K562 (cell line): ENCODE measurements at regions not wholly inside any gene's neighbourhood (a gene's known extent, or its start where the extent isn't known, plus 50 kb on each side); places are given as distances from the start of the nearest gene placed in this dataset.

Experiments used
- ATAC-seq: fragments of 200-7000 bp; cut with Tn5 transposase; 3 replicates; pipeline ENCODE4 v1.9.1; 2020; ENCODE audit warnings: moderate library complexity
- BruUV-seq: library from RNA; stranded (reverse); fragments of 400-500 nt; replicated peaks from 2 replicates; lab custom pipeline; 2021; lab: Mats Ljungman, UMichigan
- CTCF ChIA-PET: fragments of 300-600 bp; formaldehyde crosslinking; extraction: SDS; loops from one replicate; lab custom pipeline; 2021; ENCODE audit warnings: low intra/inter-chr PET ratio; lab: Yijun Ruan, JAX
- POLR2A ChIA-PET: fragments of 300-600, 350-650 bp; sonication (Branson Sonifier 250); formaldehyde crosslinking; extraction: SDS; loops from one replicate; lab custom pipeline; 2021; ENCODE audit warnings: antibody characterized with exemption, inconsistent platforms; lab: Yijun Ruan, JAX
- DNase-seq, 4 experiments: peaks; one replicate each; pipeline versions ENCODE4 v3.0.0 to v3.0.0-alpha.2; 2011 to 2018; ENCODE audit warnings: low spot score in 3 of 4, mixed read lengths in 3 of 4; ENCODE audit errors: extremely low read depth in 1 of 4
- FAIRE-seq: peaks from 2 replicates; lab custom pipeline; 2011; peaks lifted over from hg19 to GRCh38; lab: Jason Lieb, UNC
- H2AFZ ChIP-seq: 2 replicates; pipeline ENCODE4 v1.6.0; 2011; ENCODE audit warnings: low read depth, low read length, control low read depth, inconsistent platforms
- H3K27ac ChIP-seq: fragments of 200-600 bp; 3 replicates; pipeline ENCODE4 v1.8.0; 2011; ENCODE audit warnings: low read depth, mild to moderate bottlenecking, control low read depth, inconsistent platforms, low read length, moderate library complexity, mixed read lengths; ENCODE audit errors: extremely low read depth
- H3K27me3 ChIP-seq, 2 experiments: fragments of 300-600 bp in 1 of 2; 2 replicates in 1 of 2; 3 replicates in 1 of 2; pipeline versions ENCODE4 v1.6.0 to v1.8.0; 2011; ENCODE audit warnings: inconsistent platforms in 2 of 2, low read length in 2 of 2, mild to moderate bottlenecking in 1 of 2, mixed read lengths in 1 of 2, moderate library complexity in 1 of 2; ENCODE audit not compliant: control insufficient read depth in 2 of 2, insufficient read depth in 2 of 2
- H3K36me3 ChIP-seq: fragments of 300-600 bp; 3 replicates; pipeline ENCODE4 v1.8.0; 2011; ENCODE audit warnings: mild to moderate bottlenecking, low read length, inconsistent platforms; ENCODE audit not compliant: control insufficient read depth, insufficient read depth
- H3K4me1 ChIP-seq, 2 experiments: fragments of 200-600 bp in 1 of 2; replicated peaks in 1 of 2; 2 replicates in 1 of 2; 3 replicates in 1 of 2; pipeline versions ENCODE4 v1.5.1 to v1.8.0; 2011; ENCODE audit warnings: inconsistent platforms in 2 of 2, low read length in 2 of 2, mild to moderate bottlenecking in 1 of 2, mixed read lengths in 1 of 2, moderate library complexity in 1 of 2; ENCODE audit not compliant: control insufficient read depth in 2 of 2, insufficient read depth in 2 of 2
- H3K4me2 ChIP-seq: 2 replicates; pipeline ENCODE4 v1.6.1; 2011; ENCODE audit warnings: low read length, control low read depth, inconsistent platforms, mixed read lengths; ENCODE audit not compliant: insufficient read depth
- H3K4me3 ChIP-seq: fragments of 200-600 bp; sonication (generic), shearing (Covaris generic); 2 replicates; pipeline ENCODE4 v1.5.1; 2016; ENCODE audit warnings: control low read depth, inconsistent platforms
- H3K79me2 ChIP-seq: fragments of 200-600 bp; 3 replicates; pipeline ENCODE4 v1.8.0; 2011; ENCODE audit warnings: low read length, inconsistent platforms; ENCODE audit not compliant: control insufficient read depth, insufficient read depth
- H3K9ac ChIP-seq, 2 experiments: 2 replicates each; pipeline versions ENCODE4 v1.6.0 to v1.6.1; 2011; ENCODE audit warnings: low read depth in 2 of 2, low read length in 2 of 2, control low read depth in 1 of 2, inconsistent platforms in 1 of 2, mild to moderate bottlenecking in 1 of 2, mixed read lengths in 1 of 2; ENCODE audit not compliant: insufficient read depth in 1 of 2
- H3K9me1 ChIP-seq: one replicate; pipeline ENCODE4 v1.6.0; 2011; ENCODE audit warnings: inconsistent platforms, mild to moderate bottlenecking, low read length, moderate library complexity; ENCODE audit not compliant: control insufficient read depth, insufficient read depth
- H3K9me3 ChIP-seq: replicated peaks from 2 replicates; pipeline ENCODE4 v1.5.1; 2011; ENCODE audit warnings: low read depth, low read length, inconsistent platforms; ENCODE audit not compliant: control insufficient read depth, insufficient read depth
- H4K20me1 ChIP-seq: replicated peaks from 2 replicates; pipeline ENCODE4 v1.6.1; 2011; ENCODE audit warnings: low read length, inconsistent platforms, mixed read lengths; ENCODE audit not compliant: control insufficient read depth, insufficient read depth
- ATF7 ChIP-seq: fragments of 450-650 bp; IDR thresholded peaks from 2 replicates; pipeline ENCODE4 v1.7.1; 2014; ENCODE audit warnings: mild to moderate bottlenecking, moderate library complexity
- EWSR1 ChIP-seq: fragments of 450-650 bp; IDR thresholded peaks from 2 replicates; pipeline ENCODE4 v1.6.1; 2018; ENCODE audit warnings: borderline replicate concordance, mild to moderate bottlenecking, low read depth, moderate library complexity; ENCODE audit not compliant: partially characterized antibody
- PCBP2 ChIP-seq: fragments of 200-400 bp; formaldehyde crosslinking; IDR thresholded peaks from 2 replicates; pipeline ENCODE4 v1.6.1; 2018; ENCODE audit warnings: low read length, low read depth, mild to moderate bottlenecking, moderate library complexity; ENCODE audit not compliant: poor library complexity, severe bottlenecking
- PTBP1 ChIP-seq: fragments of 200-400 bp; formaldehyde crosslinking; IDR thresholded peaks from 2 replicates; pipeline ENCODE4 v1.6.1; 2017; ENCODE audit warnings: low read depth, low read length
- TCF3 ChIP-seq: sonication (generic); formaldehyde crosslinking; IDR thresholded peaks from 2 replicates; pipeline ENCODE4 v1.4.0; 2020; ENCODE audit warnings: mild to moderate bottlenecking, missing genetic modification reagents
- U2AF2 ChIP-seq: fragments of 200-400 bp; formaldehyde crosslinking; optimal IDR thresholded peaks from 2 replicates; pipeline ENCODE3; 2017; ENCODE audit warnings: low read depth, mild to moderate bottlenecking, low read length
- ZNF583 ChIP-seq: fragments of 250-450 bp; sonication (Bioruptor Pico); IDR thresholded peaks from 2 replicates; pipeline ENCODE4 v1.4.0; 2020
- WGBS: fragments of 100-300 bp; shearing (Covaris generic); methylation state at CpG from one replicate; pipeline ENCODE4 v1.1.6; 2016; ENCODE audit warnings: low coverage, mixed read lengths; ENCODE audit not compliant: insufficient coverage; ENCODE audit errors: missing lambda C conversion rate; 5-methylcytosine and 5-hydroxymethylcytosine counted together
- in situ Hi-C: fragments of 300-500 bp; cut with MboI; formaldehyde crosslinking; loops from 4 replicates; pipeline ENCODE4 v1.15.0; 2018; ENCODE audit warnings: inconsistent platforms, mixed read lengths
- intact Hi-C: fragments of 100-400 bp; cut with micrococcal nuclease; formaldehyde crosslinking; loops from 2 replicates; pipeline ENCODE4 v1.14.2; 2022
- TF ChIP-seq, protein P1 (sequence below): fragments of 450-650 bp; IDR thresholded peaks from 2 replicates; pipeline ENCODE4 v1.7.1; 2018; ENCODE audit warnings: mild to moderate bottlenecking, low read depth; ENCODE audit not compliant: partially characterized antibody
- TF ChIP-seq, protein P2 (sequence below): fragments of 250-450 bp; sonication (Bioruptor Pico); IDR thresholded peaks from 2 replicates; pipeline ENCODE4 v1.5.0; 2021; ENCODE audit warnings: mild to moderate bottlenecking, moderate library complexity
- TF ChIP-seq, protein P3 (sequence below), 2 experiments: fragments of 450-650 bp in 1 of 2; sonication (generic) in 1 of 2; formaldehyde crosslinking in 1 of 2; IDR thresholded peaks in 1 of 2; conservative IDR thresholded peaks in 1 of 2; 2 replicates each; pipeline versions ENCODE4 v1.6.1 to v1.8.1; 2016 to 2023; ENCODE audit warnings: mild to moderate bottlenecking in 2 of 2, moderate library complexity in 2 of 2, inconsistent platforms in 1 of 2, missing genetic modification reagents in 1 of 2

- ATAC-seq (no peak), FAIRE-seq (no peak)
- CTCF ChIA-PET = no interaction called here
Observed at GRCh38 chr2:121121661-121122060, 163.3 kb downstream of the TFCP2L1 start.

GRCh38 chr2:121123268-121123667 is 161.7 kb downstream of the TFCP2L1 start:
- WGBS = 2% methylated on average over 10 of the region's 10 CpGs
- BruUV-seq = no TSS peak
- ATAC-seq = no peak
- no peak for TF ChIP-seq PCBP2
- TF ChIP-seq PTBP1 = no peak
- TF ChIP-seq ZNF583 (CRISPR knock-in tag) = no peak
- TF ChIP-seq, protein P1, sequence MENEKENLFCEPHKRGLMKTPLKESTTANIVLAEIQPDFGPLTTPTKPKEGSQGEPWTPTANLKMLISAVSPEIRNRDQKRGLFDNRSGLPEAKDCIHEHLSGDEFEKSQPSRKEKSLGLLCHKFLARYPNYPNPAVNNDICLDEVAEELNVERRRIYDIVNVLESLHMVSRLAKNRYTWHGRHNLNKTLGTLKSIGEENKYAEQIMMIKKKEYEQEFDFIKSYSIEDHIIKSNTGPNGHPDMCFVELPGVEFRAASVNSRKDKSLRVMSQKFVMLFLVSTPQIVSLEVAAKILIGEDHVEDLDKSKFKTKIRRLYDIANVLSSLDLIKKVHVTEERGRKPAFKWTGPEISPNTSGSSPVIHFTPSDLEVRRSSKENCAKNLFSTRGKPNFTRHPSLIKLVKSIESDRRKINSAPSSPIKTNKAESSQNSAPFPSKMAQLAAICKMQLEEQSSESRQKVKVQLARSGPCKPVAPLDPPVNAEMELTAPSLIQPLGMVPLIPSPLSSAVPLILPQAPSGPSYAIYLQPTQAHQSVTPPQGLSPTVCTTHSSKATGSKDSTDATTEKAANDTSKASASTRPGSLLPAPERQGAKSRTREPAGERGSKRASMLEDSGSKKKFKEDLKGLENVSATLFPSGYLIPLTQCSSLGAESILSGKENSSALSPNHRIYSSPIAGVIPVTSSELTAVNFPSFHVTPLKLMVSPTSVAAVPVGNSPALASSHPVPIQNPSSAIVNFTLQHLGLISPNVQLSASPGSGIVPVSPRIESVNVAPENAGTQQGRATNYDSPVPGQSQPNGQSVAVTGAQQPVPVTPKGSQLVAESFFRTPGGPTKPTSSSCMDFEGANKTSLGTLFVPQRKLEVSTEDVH = no peak
- no peak for TF ChIP-seq EWSR1
- TF ChIP-seq, protein P2, sequence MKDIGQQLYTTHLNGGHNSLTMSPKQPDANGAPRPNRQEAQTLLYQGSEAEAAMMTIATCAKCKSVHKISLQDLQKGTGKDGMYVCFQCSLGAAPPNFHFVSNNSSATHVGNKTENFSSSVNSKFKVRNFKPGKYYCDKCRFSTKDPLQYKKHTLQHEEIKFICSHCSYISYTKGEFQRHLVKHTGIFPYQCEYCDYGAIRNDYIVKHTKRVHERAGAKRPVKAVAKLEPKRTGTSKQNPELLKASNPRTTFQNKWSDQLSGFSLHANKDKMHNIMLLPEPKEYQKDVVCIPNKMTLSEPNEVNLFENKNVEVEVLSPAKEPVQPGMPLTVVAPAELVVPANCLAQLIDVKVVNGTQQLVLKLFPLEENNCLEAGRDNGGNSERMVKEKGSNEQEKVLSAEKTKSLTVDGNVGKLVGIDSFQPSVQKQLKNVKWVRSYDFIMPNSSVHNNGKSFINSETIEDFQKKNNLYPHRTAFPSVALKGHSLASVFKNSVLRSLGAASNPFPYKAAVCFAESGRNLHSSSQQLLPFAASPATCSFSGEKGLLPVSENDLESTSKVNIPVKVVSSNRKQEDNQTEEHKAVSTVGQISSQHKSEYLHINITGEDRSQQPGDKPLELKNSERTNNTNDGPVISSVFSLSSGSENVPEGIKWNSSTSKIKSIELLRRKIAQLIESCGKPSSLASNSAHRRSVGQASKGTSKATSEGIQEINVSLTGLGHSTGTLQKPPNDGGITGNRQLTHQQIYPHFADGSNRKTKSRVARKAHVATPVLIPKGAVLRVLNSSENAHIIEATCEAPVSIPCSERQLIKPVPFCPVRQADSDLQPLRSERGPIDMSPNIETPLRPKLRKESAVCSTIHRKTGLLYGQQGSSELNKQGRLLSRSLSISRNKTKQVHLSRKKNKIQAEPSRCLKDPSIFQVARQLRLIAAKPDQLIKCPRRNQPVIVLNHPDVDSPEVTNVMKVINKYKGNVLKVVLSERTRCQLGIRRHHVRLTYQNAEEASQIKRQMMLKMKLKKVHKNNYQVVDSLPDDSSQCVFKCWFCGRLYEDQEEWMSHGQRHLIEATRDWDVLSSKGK (CRISPR knock-in tag) = no peak

More at GRCh38 chr2:121121661-121122060, 163.3 kb downstream of the TFCP2L1 start:
- Histone ChIP-seq H3K9me3 (no peaks in the 10 kb centered on the region; the same call in 1 of the 2 replicates), H3K79me2 (no peaks in the 10 kb centered on the region), H3K9me1 (no peaks in the 10 kb centered on the region), H3K27me3 (peaks cover 0 to 42% of the 10 kb centered on the region in 2 experiments; a peak in 4 of 5 replicates), H3K4me2 (no peak overlapping the region), H3K9ac (no peak overlapping the region), H3K4me3 (no peak overlapping the region), H3K4me1 (no peaks in the 10 kb centered on the region), H4K20me1 (no peaks in the 10 kb centered on the region), H3K27ac (no peak overlapping the region), H2AFZ (no peak overlapping the region), H3K36me3 (no peaks in the 10 kb centered on the region)
- in situ Hi-C loops = no loop called here
- POLR2A ChIA-PET = interaction anchor here (0.7 kb wide), 1 partner anchor 199 kb away, joined by 4 read pairs; no protein-coding TSS in a partner anchor
- under 1% methylated on average over 7 of the region's 7 CpGs for WGBS
- DNase-seq = no peak
- intact Hi-C loops = no loop called here
- BruUV-seq = no TSS peak
- TF ChIP-seq TCF3 (no peak), U2AF2 (no peak), ATF7 (no peak)
- TF ChIP-seq, protein P3, sequence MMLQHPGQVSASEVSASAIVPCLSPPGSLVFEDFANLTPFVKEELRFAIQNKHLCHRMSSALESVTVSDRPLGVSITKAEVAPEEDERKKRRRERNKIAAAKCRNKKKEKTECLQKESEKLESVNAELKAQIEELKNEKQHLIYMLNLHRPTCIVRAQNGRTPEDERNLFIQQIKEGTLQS (IDR thresholded peaks at IDR 0.05) = no peak
- TF ChIP-seq, protein P3 (CRISPR knock-in tag; conservative IDR thresholded peaks at IDR 0.05) = no peak

More at GRCh38 chr2:121123268-121123667, 161.7 kb downstream of the TFCP2L1 start:
- Histone ChIP-seq H3K9ac (no peak overlapping the region), H3K27me3 (peaks cover 0 to 41% of the 10 kb centered on the region in 2 experiments; a peak in 3 of 5 replicates), H3K4me3 (no peak overlapping the region), H3K27ac (no peak overlapping the region), H3K4me1 (no peaks in the 10 kb centered on the region), H4K20me1 (no peaks in the 10 kb centered on the region), H3K79me2 (no peaks in the 10 kb centered on the region), H2AFZ (no peak overlapping the region), H3K9me1 (no peaks in the 10 kb centered on the region), H3K36me3 (no peaks in the 10 kb centered on the region), H3K9me3 (no peaks in the 10 kb centered on the region; the same call in 1 of the 2 replicates), H3K4me2 (no peak overlapping the region)
- in situ Hi-C loops (no loop called here), intact Hi-C loops (no loop called here)
- FAIRE-seq (no peak), DNase-seq (no peak)
- ChIA-PET CTCF (no interaction called here), POLR2A (no interaction called here)
